ENCODE measurements at regions not wholly inside any gene's neighbourhood (a gene's known extent, or its start where the extent isn't known, plus 50 kb on each side); places are given as distances from the start of the nearest gene placed in this dataset.

GRCh38 chr12:116389326-116389725, 111.8 kb upstream of the MED13L start:
- no peak for TF ChIP-seq CTCF (IDR thresholded peaks at IDR 0.05)
- TF ChIP-seq POLR2A (IDR thresholded peaks at IDR 0.05): no peak

Data from lower leg skin (tissue), 3 donors.